ENCODE measurements at regions not wholly inside any gene's neighbourhood (a gene's known extent, or its start where the extent isn't known, plus 50 kb on each side); places are given as distances from the start of the nearest gene placed in this dataset.

DNA sequence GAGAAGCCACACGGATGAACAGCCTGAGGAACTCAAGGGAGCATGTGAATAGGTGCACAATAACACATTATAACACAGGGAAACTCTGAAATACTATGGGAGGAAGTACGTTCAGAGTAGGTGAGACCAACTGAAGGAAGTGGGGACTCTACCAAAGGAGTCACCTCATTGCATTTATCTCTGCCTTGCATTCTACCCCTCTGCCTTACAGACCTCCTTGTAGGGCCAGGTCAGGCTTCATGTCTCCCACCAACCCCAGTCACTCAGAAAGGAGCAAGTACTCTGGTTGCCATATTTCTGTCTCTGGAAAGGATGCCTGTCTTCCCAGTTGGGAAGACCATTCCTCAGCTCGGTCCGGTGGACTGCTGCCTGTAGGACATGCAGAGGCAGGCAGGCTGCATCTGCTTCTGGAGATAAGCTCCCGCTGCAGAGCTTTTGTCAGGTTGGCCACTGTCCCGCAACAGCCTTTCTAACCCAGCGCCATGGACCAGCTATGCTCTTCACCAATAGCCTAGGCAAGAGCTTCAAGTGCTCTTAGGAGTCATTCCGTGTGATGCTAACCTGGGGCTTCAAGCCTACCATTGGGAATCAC, 51.6 kb upstream of the ASIP start:
- Histone ChIP-seq H3K36me3 (ENCODE audit: control insufficient read depth in 2 of 2, insufficient read depth in 2 of 2, low read length in 1 of 2) (no peaks in the 10 kb centered on the region), H3K27ac (ENCODE audit: control insufficient read depth, insufficient read depth) (no peak overlapping the region), H3K79me2 (ENCODE audit: control insufficient read depth, insufficient read depth, low read length) (no peaks in the 10 kb centered on the region), H4K20me1 (ENCODE audit: control insufficient read depth, insufficient read depth) (no peaks in the 10 kb centered on the region), H3K27me3 (replicated peaks in 1 of 2; ENCODE audit: control insufficient read depth in 2 of 2, insufficient read depth in 2 of 2, low read length in 1 of 2) (peaks cover 0 to 10% of the 10 kb centered on the region in 2 experiments; a peak in 3 of 4 replicates), H3K4me1 (ENCODE audit: control insufficient read depth, insufficient read depth, low read length) (no peaks in the 10 kb centered on the region), H3K4me2 (ENCODE audit: control insufficient read depth, insufficient read depth) (no peak overlapping the region), H2AFZ (ENCODE audit: control insufficient read depth, low read depth, low read length) (no peak overlapping the region), H3K9ac (ENCODE audit: control insufficient read depth, insufficient read depth, low read length) (no peak overlapping the region), H3K9me3 (replicated peaks; ENCODE audit: control insufficient read depth, insufficient read depth, low read length) (no peaks in the 10 kb centered on the region), H3K4me3 (no peak overlapping the region)
- SMC1A ChIA-PET (ENCODE audit: uncharacterized antibody, unreplicated experiment) = interaction anchor here (1.3 kb wide), 1 partner anchor 60 kb away, joined by 4 read pairs; no protein-coding TSS in a partner anchor
- TF ChIP-seq IRF4 (IDR thresholded peaks at IDR 0.05; ENCODE audit: low read depth, low read length) (no peak), STAT3 (IDR thresholded peaks at IDR 0.05; ENCODE audit: low read depth, low read length) (no peak), SMAD5 (IDR thresholded peaks at IDR 0.05; ENCODE audit: low read depth) (no peak), PAX5 (IDR thresholded peaks at IDR 0.05; ENCODE audit: borderline replicate concordance, low read depth, low read length) (no peak), TCF12 (IDR thresholded peaks at IDR 0.05; ENCODE audit: low read depth, low read length) (no peak), NFXL1 (IDR thresholded peaks at IDR 0.05; ENCODE audit: borderline replicate concordance) (no peak), LARP7 (IDR thresholded peaks at IDR 0.05) (no peak), SPI1 (IDR thresholded peaks at IDR 0.05; ENCODE audit: borderline replicate concordance, insufficient read depth, low read depth, low read length) (no peak), MTA3 (IDR thresholded peaks at IDR 0.05; ENCODE audit: borderline replicate concordance, low read length) (no peak), CTCF (IDR thresholded peaks at IDR 0.05 in 2 of 3, conservative IDR thresholded peaks at IDR 0.05 in 1 of 3; ENCODE audit: control insufficient read depth in 2 of 3, extremely low read depth in 1 of 3, insufficient read depth in 1 of 3, low read depth in 3 of 3, low read length in 3 of 3) (no peak), DPF2 (IDR thresholded peaks at IDR 0.05) (no peak)
- TF ChIP-seq, protein P1, sequence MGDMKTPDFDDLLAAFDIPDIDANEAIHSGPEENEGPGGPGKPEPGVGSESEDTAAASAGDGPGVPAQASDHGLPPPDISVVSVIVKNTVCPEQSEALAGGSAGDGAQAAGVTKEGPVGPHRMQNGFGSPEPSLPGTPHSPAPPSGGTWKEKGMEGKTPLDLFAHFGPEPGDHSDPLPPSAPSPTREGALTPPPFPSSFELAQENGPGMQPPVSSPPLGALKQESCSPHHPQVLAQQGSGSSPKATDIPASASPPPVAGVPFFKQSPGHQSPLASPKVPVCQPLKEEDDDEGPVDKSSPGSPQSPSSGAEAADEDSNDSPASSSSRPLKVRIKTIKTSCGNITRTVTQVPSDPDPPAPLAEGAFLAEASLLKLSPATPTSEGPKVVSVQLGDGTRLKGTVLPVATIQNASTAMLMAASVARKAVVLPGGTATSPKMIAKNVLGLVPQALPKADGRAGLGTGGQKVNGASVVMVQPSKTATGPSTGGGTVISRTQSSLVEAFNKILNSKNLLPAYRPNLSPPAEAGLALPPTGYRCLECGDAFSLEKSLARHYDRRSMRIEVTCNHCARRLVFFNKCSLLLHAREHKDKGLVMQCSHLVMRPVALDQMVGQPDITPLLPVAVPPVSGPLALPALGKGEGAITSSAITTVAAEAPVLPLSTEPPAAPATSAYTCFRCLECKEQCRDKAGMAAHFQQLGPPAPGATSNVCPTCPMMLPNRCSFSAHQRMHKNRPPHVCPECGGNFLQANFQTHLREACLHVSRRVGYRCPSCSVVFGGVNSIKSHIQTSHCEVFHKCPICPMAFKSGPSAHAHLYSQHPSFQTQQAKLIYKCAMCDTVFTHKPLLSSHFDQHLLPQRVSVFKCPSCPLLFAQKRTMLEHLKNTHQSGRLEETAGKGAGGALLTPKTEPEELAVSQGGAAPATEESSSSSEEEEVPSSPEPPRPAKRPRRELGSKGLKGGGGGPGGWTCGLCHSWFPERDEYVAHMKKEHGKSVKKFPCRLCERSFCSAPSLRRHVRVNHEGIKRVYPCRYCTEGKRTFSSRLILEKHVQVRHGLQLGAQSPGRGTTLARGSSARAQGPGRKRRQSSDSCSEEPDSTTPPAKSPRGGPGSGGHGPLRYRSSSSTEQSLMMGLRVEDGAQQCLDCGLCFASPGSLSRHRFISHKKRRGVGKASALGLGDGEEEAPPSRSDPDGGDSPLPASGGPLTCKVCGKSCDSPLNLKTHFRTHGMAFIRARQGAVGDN (IDR thresholded peaks at IDR 0.05) = no peak
- no TSS peak for BruUV-seq (replicated peaks)
- CTCF ChIA-PET = interaction anchor here (1.4 to 2.8 kb wide), 3 partner anchors 112 to 333 kb away, joined by 4 to 9 read pairs (median 6); partner anchors contain the start of gene AHCY
- intact Hi-C loops (cut with micrococcal nuclease; ENCODE audit: unreplicated experiment) = loop anchor here (10.0 kb wide), 1 partner anchor 335 kb away; no protein-coding TSS in a partner anchor
- in situ Hi-C loops (cut with MboI) = no loop called here
- WGBS (ENCODE audit: insufficient coverage, insufficient replicate concordance, low lambda C conversion rate, missing lambda C conversion rate) = 47% methylated on average over 8 of the region's 8 CpGs
- RAD21 ChIA-PET (ENCODE audit: unreplicated experiment) = interaction anchor here (1.4 kb wide), 1 partner anchor 107 kb away, joined by 3 read pairs; no protein-coding TSS in a partner anchor
- no peak for FAIRE-seq
- POLR2A ChIA-PET = no interaction called here
- no peak for DNase-seq (ENCODE audit: low read depth, low spot score)
- ATAC-seq = no peak
